ENCODE measurements at regions not wholly inside any gene's neighbourhood (a gene's known extent, or its start where the extent isn't known, plus 50 kb on each side); places are given as distances from the start of the nearest gene placed in this dataset.

DNA sequence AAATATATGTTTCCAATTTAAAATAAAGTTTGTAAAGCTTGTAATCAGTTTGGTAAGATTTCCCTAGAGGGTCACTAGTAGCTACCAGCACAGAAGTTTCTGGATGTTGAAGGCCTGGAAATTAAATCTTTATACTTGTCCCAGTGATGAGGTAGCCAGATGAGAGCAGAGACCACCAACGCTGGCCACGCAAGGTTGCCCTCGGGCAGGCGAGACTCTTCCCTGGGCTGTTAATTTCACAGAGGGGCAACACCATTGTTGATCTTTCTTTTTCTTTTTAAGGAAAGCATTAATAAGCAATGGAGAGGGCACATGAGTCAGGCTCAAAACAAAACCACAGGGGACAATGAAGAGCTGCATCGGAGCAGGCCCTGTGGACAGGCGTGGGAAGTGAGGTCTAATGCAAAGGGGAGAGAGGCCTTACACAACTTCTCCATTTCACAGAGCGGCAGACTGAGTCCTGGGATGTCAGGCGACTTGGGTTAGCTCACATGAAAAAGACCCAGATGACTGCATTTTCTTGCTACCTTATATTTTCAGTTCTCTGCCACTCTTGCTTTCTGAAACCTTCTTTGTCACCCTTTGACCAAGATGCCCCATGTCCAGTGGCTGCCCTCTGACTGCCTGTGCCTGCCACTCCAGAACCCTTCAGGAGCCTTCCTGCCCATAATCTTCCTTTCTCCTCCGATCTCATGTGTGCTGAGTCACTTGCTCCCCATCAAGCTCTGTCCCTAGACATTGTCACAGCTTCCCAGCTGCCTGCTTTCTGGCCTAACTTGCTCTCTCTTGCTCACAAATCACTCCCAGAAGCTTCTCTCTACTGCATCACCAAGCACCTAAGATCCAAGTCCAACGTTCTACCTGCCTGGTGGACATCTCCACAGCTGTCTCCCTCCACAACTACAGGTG lies 107.7 kb upstream of the CDYL start:
- TF ChIP-seq POLR2A (IDR thresholded peaks at IDR 0.05) (no peak), EP300 (IDR thresholded peaks at IDR 0.05) (no peak), POLR2AphosphoS5 (IDR thresholded peaks at IDR 0.05) (no peak)
- TF ChIP-seq, protein P1, sequence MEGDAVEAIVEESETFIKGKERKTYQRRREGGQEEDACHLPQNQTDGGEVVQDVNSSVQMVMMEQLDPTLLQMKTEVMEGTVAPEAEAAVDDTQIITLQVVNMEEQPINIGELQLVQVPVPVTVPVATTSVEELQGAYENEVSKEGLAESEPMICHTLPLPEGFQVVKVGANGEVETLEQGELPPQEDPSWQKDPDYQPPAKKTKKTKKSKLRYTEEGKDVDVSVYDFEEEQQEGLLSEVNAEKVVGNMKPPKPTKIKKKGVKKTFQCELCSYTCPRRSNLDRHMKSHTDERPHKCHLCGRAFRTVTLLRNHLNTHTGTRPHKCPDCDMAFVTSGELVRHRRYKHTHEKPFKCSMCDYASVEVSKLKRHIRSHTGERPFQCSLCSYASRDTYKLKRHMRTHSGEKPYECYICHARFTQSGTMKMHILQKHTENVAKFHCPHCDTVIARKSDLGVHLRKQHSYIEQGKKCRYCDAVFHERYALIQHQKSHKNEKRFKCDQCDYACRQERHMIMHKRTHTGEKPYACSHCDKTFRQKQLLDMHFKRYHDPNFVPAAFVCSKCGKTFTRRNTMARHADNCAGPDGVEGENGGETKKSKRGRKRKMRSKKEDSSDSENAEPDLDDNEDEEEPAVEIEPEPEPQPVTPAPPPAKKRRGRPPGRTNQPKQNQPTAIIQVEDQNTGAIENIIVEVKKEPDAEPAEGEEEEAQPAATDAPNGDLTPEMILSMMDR (IDR thresholded peaks at IDR 0.05) = no peak
- Histone ChIP-seq H3K27ac (no peak overlapping the region), H3K4me1 (no peaks in the 10 kb centered on the region), H3K4me3 (no peak overlapping the region), H3K27me3 (no peaks in the 10 kb centered on the region), H3K9me3 (no peaks in the 10 kb centered on the region), H3K36me3 (no peaks in the 10 kb centered on the region)
- intact Hi-C loops (cut with DNase I) = no loop called here
- no peak for DNase-seq
- WGBS, 2 donors = 87 to 91% methylated on average over 10 of the region's 10 CpGs

- WGBS, 2 donors = 86 to 93% methylated on average over 2 of the region's 2 CpGs
- Histone ChIP-seq H3K4me3 (no peak overlapping the region), H3K36me3 (no peaks in the 10 kb centered on the region), H3K4me1 (no peaks in the 10 kb centered on the region), H3K27ac (no peak overlapping the region), H3K27me3 (no peaks in the 10 kb centered on the region), H3K9me3 (no peaks in the 10 kb centered on the region)
- intact Hi-C loops (cut with DNase I) = no loop called here
- DNase-seq = no peak
- TF ChIP-seq, protein P1 (IDR thresholded peaks at IDR 0.05) = no peak
- TF ChIP-seq POLR2AphosphoS5 (IDR thresholded peaks at IDR 0.05) = no peak
- no peak for TF ChIP-seq POLR2A (IDR thresholded peaks at IDR 0.05)
- TF ChIP-seq EP300 (IDR thresholded peaks at IDR 0.05) = no peak
Observed at GRCh38 chr6:4667591-4667990, 108.6 kb upstream of the CDYL start.

- no peak for TF ChIP-seq POLR2A (IDR thresholded peaks at IDR 0.05)
- Histone ChIP-seq H3K36me3 (no peaks in the 10 kb centered on the region), H3K27me3 (no peaks in the 10 kb centered on the region), H3K4me1 (no peaks in the 10 kb centered on the region), H3K27ac (no peak overlapping the region), H3K4me3 (no peak overlapping the region), H3K9me3 (no peaks in the 10 kb centered on the region)
- 96 to 99% methylated on average over 3 of the region's 3 CpGs for WGBS, 2 donors
- no peak for DNase-seq
- intact Hi-C loops (cut with DNase I) = no loop called here
Observed at GRCh38 chr6:4666886-4667513, 109.2 kb upstream of the CDYL start.

GRCh38 chr6:4665489-4666417 lies 110.5 kb upstream of the CDYL start:
- Histone ChIP-seq H3K4me1 (peaks cover 0 to 5% (median 2%) of the 10 kb centered on the region in 4 donors), H3K4me3 (no peak overlapping the region), H3K27ac (no peak overlapping the region), H3K36me3 (no peaks in the 10 kb centered on the region), H3K27me3 (no peaks in the 10 kb centered on the region), H3K9me3 (no peaks in the 10 kb centered on the region)
- TF ChIP-seq POLR2AphosphoS5 (IDR thresholded peaks at IDR 0.05) (no peak), POLR2A (IDR thresholded peaks at IDR 0.05) (no peak), EP300 (IDR thresholded peaks at IDR 0.05) (no peak)
- TF ChIP-seq, protein P1 (IDR thresholded peaks at IDR 0.05) = no peak
- DNase-seq = no peak
- intact Hi-C loops (cut with DNase I) = no loop called here
- WGBS, 2 donors = 79 to 80% methylated on average over 7 of the region's 7 CpGs

Measured in sigmoid colon (tissue), 6 donors.